ENCODE measurements at regions not wholly inside any gene's neighbourhood (a gene's known extent, or its start where the extent isn't known, plus 50 kb on each side); places are given as distances from the start of the nearest gene placed in this dataset.

DNA sequence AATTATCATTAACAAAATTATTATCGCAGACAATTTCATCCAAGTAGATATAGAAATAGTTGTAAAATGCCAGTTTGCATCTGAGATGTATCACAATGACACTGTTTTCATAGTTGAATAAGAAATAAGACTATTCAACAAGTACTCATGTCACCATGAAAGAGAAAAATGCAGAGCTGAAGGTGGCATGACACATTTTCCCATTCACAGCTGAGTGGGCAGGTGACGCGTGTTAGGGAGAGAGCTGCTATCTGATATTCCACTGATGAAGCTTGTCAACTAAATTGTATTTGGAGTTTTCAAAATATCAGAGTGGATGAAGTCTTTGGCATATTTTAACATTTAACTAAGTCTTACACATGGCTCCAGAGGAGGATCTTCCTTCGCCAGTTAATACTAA is 70.3 kb upstream of the HDAC9 start (continued):
- TF ChIP-seq, protein P1, sequence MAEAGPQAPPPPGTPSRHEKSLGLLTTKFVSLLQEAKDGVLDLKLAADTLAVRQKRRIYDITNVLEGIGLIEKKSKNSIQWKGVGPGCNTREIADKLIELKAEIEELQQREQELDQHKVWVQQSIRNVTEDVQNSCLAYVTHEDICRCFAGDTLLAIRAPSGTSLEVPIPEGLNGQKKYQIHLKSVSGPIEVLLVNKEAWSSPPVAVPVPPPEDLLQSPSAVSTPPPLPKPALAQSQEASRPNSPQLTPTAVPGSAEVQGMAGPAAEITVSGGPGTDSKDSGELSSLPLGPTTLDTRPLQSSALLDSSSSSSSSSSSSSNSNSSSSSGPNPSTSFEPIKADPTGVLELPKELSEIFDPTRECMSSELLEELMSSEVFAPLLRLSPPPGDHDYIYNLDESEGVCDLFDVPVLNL (IDR thresholded peaks at IDR 0.05; ENCODE audit: low read depth, low read length): no peak

DNA sequence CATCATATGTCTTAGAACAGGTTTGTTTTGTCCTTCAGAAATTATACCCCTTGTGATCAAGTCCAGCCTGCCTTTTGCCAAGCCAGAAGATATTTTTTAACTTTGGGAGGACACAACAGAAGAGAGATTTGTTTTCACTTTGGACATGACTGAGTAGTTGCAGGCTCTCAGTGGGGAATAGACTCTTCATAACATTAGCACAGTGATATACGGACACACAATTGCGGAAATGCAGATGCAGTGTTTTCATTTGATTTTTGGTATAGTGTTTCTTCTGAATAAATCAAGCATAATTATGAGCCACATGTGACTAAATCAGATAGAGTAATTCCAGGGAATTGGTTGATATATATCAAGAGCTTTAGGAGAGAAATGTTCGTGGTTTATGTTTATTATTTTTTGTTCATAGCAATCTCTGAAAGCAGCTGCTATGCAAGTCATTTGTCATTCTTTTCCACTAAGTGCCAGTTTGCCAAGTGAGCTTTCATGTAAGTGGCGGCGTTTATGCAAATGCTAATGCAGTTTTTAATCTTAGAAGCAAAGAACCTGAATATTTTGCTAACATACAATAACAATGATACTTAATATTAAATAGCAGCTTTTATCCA is 69.6 kb upstream of the HDAC9 start:
- Histone ChIP-seq H3K4me2 (ENCODE audit: control insufficient read depth, insufficient read depth) (no peak overlapping the region), H3K79me2 (ENCODE audit: control insufficient read depth, insufficient read depth, low read length) (no peaks in the 10 kb centered on the region), H3K9me3 (replicated peaks; ENCODE audit: control insufficient read depth, insufficient read depth, low read length) (no peaks in the 10 kb centered on the region), H3K9ac (ENCODE audit: control insufficient read depth, insufficient read depth, low read length) (no peak overlapping the region), H3K27ac (ENCODE audit: control insufficient read depth, insufficient read depth) (no peak overlapping the region), H3K36me3 (ENCODE audit: control insufficient read depth in 2 of 2, insufficient read depth in 2 of 2, low read length in 1 of 2) (no peaks in the 10 kb centered on the region), H2AFZ (ENCODE audit: control insufficient read depth, low read depth, low read length) (no peak overlapping the region), H4K20me1 (ENCODE audit: control insufficient read depth, insufficient read depth) (no peaks in the 10 kb centered on the region), H3K4me3 (no peak overlapping the region), H3K27me3 (replicated peaks in 1 of 2; ENCODE audit: control insufficient read depth in 2 of 2, insufficient read depth in 2 of 2, low read length in 1 of 2) (no peaks in the 10 kb centered on the region), H3K4me1 (ENCODE audit: control insufficient read depth, insufficient read depth, low read length) (no peaks in the 10 kb centered on the region)
- CTCF ChIA-PET: interaction anchor here (0.8 kb wide), 1 partner anchor 11 kb away, joined by 3 read pairs; no protein-coding TSS in a partner anchor
- RAD21 ChIA-PET (ENCODE audit: unreplicated experiment): no interaction called here
- no peak for TF ChIP-seq JUND (IDR thresholded peaks at IDR 0.05; ENCODE audit: low read depth, low read length)
- no peak for TF ChIP-seq FOXK2 (IDR thresholded peaks at IDR 0.05)
- TF ChIP-seq EZH2 (IDR thresholded peaks at IDR 0.05; ENCODE audit: borderline replicate concordance, control insufficient read depth, low read depth, low read length): no peak
- no peak for TF ChIP-seq MEF2B (IDR thresholded peaks at IDR 0.05; ENCODE audit: partially characterized antibody, poor library complexity, severe bottlenecking)
- WGBS (ENCODE audit: insufficient coverage, insufficient replicate concordance, low lambda C conversion rate, missing lambda C conversion rate): 68% methylated on average over 5 of the region's 5 CpGs
- DNase-seq (ENCODE audit: low read depth, low spot score) (no peak), ATAC-seq (no peak), FAIRE-seq (no peak)
- intact Hi-C loops (cut with micrococcal nuclease; ENCODE audit: unreplicated experiment): no loop called here
- SMC1A ChIA-PET (ENCODE audit: uncharacterized antibody, unreplicated experiment): interaction anchor here (0.6 to 1.3 kb wide), 5 partner anchors 9 to 34 kb away, joined by 3 read pairs; no protein-coding TSS in a partner anchor
- POLR2A ChIA-PET: no interaction called here
- in situ Hi-C loops (cut with MboI): no loop called here
- BruUV-seq (replicated peaks): no TSS peak
